Stromal cell of bone marrow (primary cell): ENCODE measurements at regions not wholly inside any gene's neighbourhood (a gene's known extent, or its start where the extent isn't known, plus 50 kb on each side); places are given as distances from the start of the nearest gene placed in this dataset.

Experiments
- DNase-seq: peaks from one replicate; pipeline ENCODE4 v3.0.0-alpha.2; 2012; ENCODE audit warnings: low read depth

GRCh38 chr11:95548416-95548815 lies 241.2 kb downstream of the FAM76B start:
- no peak for DNase-seq

- no peak for DNase-seq
Measured at GRCh38 chr11:95547976-95548375, 241.6 kb downstream of the FAM76B start.

GRCh38 chr11:95547186-95547585 lies 242.4 kb downstream of the FAM76B start:
- DNase-seq: no peak

GRCh38 chr11:95545116-95545875 lies 244.3 kb downstream of the FAM76B start:
- no peak for DNase-seq

GRCh38 chr11:95544095-95544856 lies 245.3 kb downstream of the FAM76B start:
- DNase-seq: no peak

GRCh38 chr11:95542868-95543551 lies 246.6 kb downstream of the FAM76B start:
- DNase-seq: no peak

- no peak for DNase-seq
Measured at GRCh38 chr11:95541715-95542114, 247.9 kb downstream of the FAM76B start.

- peak; percentile 52 for DNase-seq
Measured at GRCh38 chr11:95536047-95536690, 253.4 kb downstream of the FAM76B start.

- DNase-seq: no peak
Measured at GRCh38 chr11:95534809-95535208, 254.8 kb downstream of the FAM76B start.

- no peak for DNase-seq
Measured at GRCh38 chr11:95534226-95534625, 255.4 kb downstream of the FAM76B start.

GRCh38 chr11:95531116-95531515 lies 258.5 kb downstream of the FAM76B start:
- peak; percentile 45 for DNase-seq

GRCh38 chr11:95524314-95525036 lies 265.1 kb downstream of the FAM76B start:
- DNase-seq: no peak

- DNase-seq: no peak
Measured at GRCh38 chr11:95522874-95523273, 266.7 kb downstream of the FAM76B start.

- DNase-seq: no peak
Measured at GRCh38 chr11:95521862-95522261, 267.7 kb downstream of the FAM76B start.

GRCh38 chr11:95521133-95521542 lies 268.4 kb downstream of the FAM76B start:
- DNase-seq: no peak

GRCh38 chr11:95520369-95521132 lies 269.0 kb downstream of the FAM76B start:
- DNase-seq: no peak

GRCh38 chr11:95519912-95520311 lies 269.7 kb downstream of the FAM76B start:
- no peak for DNase-seq

- DNase-seq: no peak
Measured at GRCh38 chr11:95517453-95517852, 272.1 kb downstream of the FAM76B start.

GRCh38 chr11:95516786-95517185 lies 272.8 kb downstream of the FAM76B start:
- DNase-seq: no peak

GRCh38 chr11:95516175-95516574 lies 273.4 kb downstream of the FAM76B start:
- DNase-seq: no peak

- no peak for DNase-seq
Measured at GRCh38 chr11:95515371-95515770, 274.2 kb downstream of the FAM76B start.
